NT2/D1 (cell line): ENCODE measurements at regions not wholly inside any gene's neighbourhood (a gene's known extent, or its start where the extent isn't known, plus 50 kb on each side); places are given as distances from the start of the nearest gene placed in this dataset.

ENCODE experiments used
- SUZ12 ChIP-seq: IDR thresholded peaks from 2 replicates; pipeline ENCODE4 v1.6.1; 2011; ENCODE audit not compliant: insufficient read length, insufficient read depth; ENCODE audit errors: extremely low read depth
- YY1 ChIP-seq: IDR thresholded peaks from 2 replicates; pipeline ENCODE4 v1.6.1; 2011; ENCODE audit not compliant: insufficient read length, insufficient read depth
- ZNF274 ChIP-seq: IDR thresholded peaks from 2 replicates; pipeline ENCODE4 v1.6.1; 2011; ENCODE audit warnings: mild to moderate bottlenecking, low read depth, low read length

- TF ChIP-seq ZNF274 (no peak), YY1 (no peak), SUZ12 (no peak)
These were observed 96.6 kb upstream of the ERRFI1 start for GRCh38 chr1:8122477-8123407.
